K562 (cell line): ENCODE measurements at regions not wholly inside any gene's neighbourhood (a gene's known extent, or its start where the extent isn't known, plus 50 kb on each side); places are given as distances from the start of the nearest gene placed in this dataset.

Source experiments
- ATAC-seq: fragments of 200-7000 bp; cut with Tn5 transposase; 3 replicates; pipeline ENCODE4 v1.9.1; 2020; ENCODE audit warnings: moderate library complexity
- BruUV-seq: library from RNA; stranded (reverse); fragments of 400-500 nt; replicated peaks from 2 replicates; lab custom pipeline; 2021; lab: Mats Ljungman, UMichigan
- CTCF ChIA-PET: fragments of 300-600 bp; formaldehyde crosslinking; extraction: SDS; loops from one replicate; lab custom pipeline; 2021; ENCODE audit warnings: low intra/inter-chr PET ratio; lab: Yijun Ruan, JAX
- POLR2A ChIA-PET: fragments of 300-600, 350-650 bp; sonication (Branson Sonifier 250); formaldehyde crosslinking; extraction: SDS; loops from one replicate; lab custom pipeline; 2021; ENCODE audit warnings: antibody characterized with exemption, inconsistent platforms; lab: Yijun Ruan, JAX
- DNase-seq, 4 experiments: peaks; one replicate each; pipeline versions ENCODE4 v3.0.0 to v3.0.0-alpha.2; 2011 to 2018; ENCODE audit warnings: low spot score in 3 of 4, mixed read lengths in 3 of 4; ENCODE audit errors: extremely low read depth in 1 of 4
- FAIRE-seq: peaks from 2 replicates; lab custom pipeline; 2011; peaks lifted over from hg19 to GRCh38; lab: Jason Lieb, UNC
- H2AFZ ChIP-seq: 2 replicates; pipeline ENCODE4 v1.6.0; 2011; ENCODE audit warnings: low read depth, low read length, control low read depth, inconsistent platforms
- H3K27ac ChIP-seq: fragments of 200-600 bp; 3 replicates; pipeline ENCODE4 v1.8.0; 2011; ENCODE audit warnings: low read depth, mild to moderate bottlenecking, control low read depth, inconsistent platforms, low read length, moderate library complexity, mixed read lengths; ENCODE audit errors: extremely low read depth
- H3K27me3 ChIP-seq, 2 experiments: fragments of 300-600 bp in 1 of 2; 2 replicates in 1 of 2; 3 replicates in 1 of 2; pipeline versions ENCODE4 v1.6.0 to v1.8.0; 2011; ENCODE audit warnings: inconsistent platforms in 2 of 2, low read length in 2 of 2, mild to moderate bottlenecking in 1 of 2, mixed read lengths in 1 of 2, moderate library complexity in 1 of 2; ENCODE audit not compliant: control insufficient read depth in 2 of 2, insufficient read depth in 2 of 2
- H3K36me3 ChIP-seq: fragments of 300-600 bp; 3 replicates; pipeline ENCODE4 v1.8.0; 2011; ENCODE audit warnings: mild to moderate bottlenecking, low read length, inconsistent platforms; ENCODE audit not compliant: control insufficient read depth, insufficient read depth
- H3K4me1 ChIP-seq, 2 experiments: fragments of 200-600 bp in 1 of 2; replicated peaks in 1 of 2; 2 replicates in 1 of 2; 3 replicates in 1 of 2; pipeline versions ENCODE4 v1.5.1 to v1.8.0; 2011; ENCODE audit warnings: inconsistent platforms in 2 of 2, low read length in 2 of 2, mild to moderate bottlenecking in 1 of 2, mixed read lengths in 1 of 2, moderate library complexity in 1 of 2; ENCODE audit not compliant: control insufficient read depth in 2 of 2, insufficient read depth in 2 of 2
- H3K4me2 ChIP-seq: 2 replicates; pipeline ENCODE4 v1.6.1; 2011; ENCODE audit warnings: low read length, control low read depth, inconsistent platforms, mixed read lengths; ENCODE audit not compliant: insufficient read depth
- H3K4me3 ChIP-seq: fragments of 200-600 bp; sonication (generic), shearing (Covaris generic); 2 replicates; pipeline ENCODE4 v1.5.1; 2016; ENCODE audit warnings: control low read depth, inconsistent platforms
- H3K79me2 ChIP-seq: fragments of 200-600 bp; 3 replicates; pipeline ENCODE4 v1.8.0; 2011; ENCODE audit warnings: low read length, inconsistent platforms; ENCODE audit not compliant: control insufficient read depth, insufficient read depth
- H3K9ac ChIP-seq, 2 experiments: 2 replicates each; pipeline versions ENCODE4 v1.6.0 to v1.6.1; 2011; ENCODE audit warnings: low read depth in 2 of 2, low read length in 2 of 2, control low read depth in 1 of 2, inconsistent platforms in 1 of 2, mild to moderate bottlenecking in 1 of 2, mixed read lengths in 1 of 2; ENCODE audit not compliant: insufficient read depth in 1 of 2
- H3K9me1 ChIP-seq: one replicate; pipeline ENCODE4 v1.6.0; 2011; ENCODE audit warnings: inconsistent platforms, mild to moderate bottlenecking, low read length, moderate library complexity; ENCODE audit not compliant: control insufficient read depth, insufficient read depth
- H3K9me3 ChIP-seq: replicated peaks from 2 replicates; pipeline ENCODE4 v1.5.1; 2011; ENCODE audit warnings: low read depth, low read length, inconsistent platforms; ENCODE audit not compliant: control insufficient read depth, insufficient read depth
- H4K20me1 ChIP-seq: replicated peaks from 2 replicates; pipeline ENCODE4 v1.6.1; 2011; ENCODE audit warnings: low read length, inconsistent platforms, mixed read lengths; ENCODE audit not compliant: control insufficient read depth, insufficient read depth
- ASH1L ChIP-seq: fragments of 450-650 bp; IDR thresholded peaks from 2 replicates; pipeline ENCODE4 v1.6.1; 2018; ENCODE audit warnings: borderline replicate concordance, mild to moderate bottlenecking, low read depth; ENCODE audit not compliant: partially characterized antibody
- DEAF1 ChIP-seq: fragments of 450-650 bp; formaldehyde crosslinking; IDR thresholded peaks from 2 replicates; pipeline ENCODE4 v1.4.0; 2020; ENCODE audit warnings: mild to moderate bottlenecking, moderate library complexity
- GABPB1 ChIP-seq: sonication (generic); formaldehyde crosslinking; IDR thresholded peaks from 2 replicates; pipeline ENCODE4 v1.8.0; 2022; ENCODE audit warnings: mild to moderate bottlenecking, missing genetic modification reagents
- HMGXB4 ChIP-seq: sonication (generic); formaldehyde crosslinking; IDR thresholded peaks from 2 replicates; pipeline ENCODE4 v1.8.1; 2023; ENCODE audit warnings: mild to moderate bottlenecking, missing genetic modification reagents
- IRF1 ChIP-seq: sonication (generic); formaldehyde crosslinking; IDR thresholded peaks from 2 replicates; pipeline ENCODE4 v1.8.0; 2022; ENCODE audit warnings: missing genetic modification reagents, mild to moderate bottlenecking, borderline replicate concordance
- ZBED1 ChIP-seq: IDR thresholded peaks from 2 replicates; pipeline ENCODE4 v1.6.1; 2014
- ZBTB49 ChIP-seq: sonication (generic); formaldehyde crosslinking; IDR thresholded peaks from 2 replicates; pipeline ENCODE4 v1.8.0; 2022; ENCODE audit warnings: missing genetic modification reagents, mild to moderate bottlenecking, borderline replicate concordance
- ZNF175 ChIP-seq: fragments of 200-800 bp; sonication (Bioruptor generic); IDR thresholded peaks from 2 replicates; pipeline ENCODE4 v1.6.1; 2016; ENCODE audit warnings: low read depth, mild to moderate bottlenecking, missing genetic modification characterization, missing compliant biosample characterization
- ZNF609 ChIP-seq: sonication (generic); formaldehyde crosslinking; IDR thresholded peaks from 2 replicates; pipeline ENCODE4 v1.8.1; 2023; ENCODE audit warnings: missing genetic modification reagents, mild to moderate bottlenecking, borderline replicate concordance
- WGBS: fragments of 100-300 bp; shearing (Covaris generic); methylation state at CpG from one replicate; pipeline ENCODE4 v1.1.6; 2016; ENCODE audit warnings: low coverage, mixed read lengths; ENCODE audit not compliant: insufficient coverage; ENCODE audit errors: missing lambda C conversion rate; 5-methylcytosine and 5-hydroxymethylcytosine counted together
- in situ Hi-C: fragments of 300-500 bp; cut with MboI; formaldehyde crosslinking; loops from 4 replicates; pipeline ENCODE4 v1.15.0; 2018; ENCODE audit warnings: inconsistent platforms, mixed read lengths
- intact Hi-C: fragments of 100-400 bp; cut with micrococcal nuclease; formaldehyde crosslinking; loops from 2 replicates; pipeline ENCODE4 v1.14.2; 2022

- Histone ChIP-seq H3K9ac (no peak overlapping the region), H3K4me2 (no peak overlapping the region), H3K27me3 (no peaks in the 10 kb centered on the region), H4K20me1 (no peaks in the 10 kb centered on the region), H3K4me3 (no peak overlapping the region), H3K9me1 (no peaks in the 10 kb centered on the region), H3K79me2 (no peaks in the 10 kb centered on the region), H2AFZ (no peak overlapping the region), H3K36me3 (no peaks in the 10 kb centered on the region), H3K9me3 (no peaks in the 10 kb centered on the region; the same call in 1 of the 2 replicates), H3K27ac (no peak overlapping the region), H3K4me1 (no peaks in the 10 kb centered on the region)
- 0% methylated on average over 3 of the region's 3 CpGs for WGBS
- no peak for FAIRE-seq
- BruUV-seq = no TSS peak
- in situ Hi-C loops (no loop called here), intact Hi-C loops (no loop called here)
- DNase-seq = no peak
- ChIA-PET CTCF (no interaction called here), POLR2A (no interaction called here)
- ATAC-seq = no peak
- TF ChIP-seq HMGXB4 (CRISPR knock-in tag) = no peak
- TF ChIP-seq ASH1L = no peak
- no peak for TF ChIP-seq DEAF1 (CRISPR knock-in tag)
- no peak for TF ChIP-seq ZNF609
- no peak for TF ChIP-seq GABPB1 (CRISPR knock-in tag)
- no peak for TF ChIP-seq ZBTB49
- TF ChIP-seq IRF1 = no peak
- TF ChIP-seq ZNF175 (CRISPR knock-in tag) = no peak
- no peak for TF ChIP-seq ZBED1
Observed at GRCh38 chr16:64426131-64426666, 695.7 kb downstream of the CDH11 start.
